Stimulated activated CD4-positive, alpha-beta T cell treated with anti-CD3 and anti-CD28 coated beads, Interleukin-15, amount 100 ng/mL, for 24 hours (primary cell): ENCODE measurements at regions not wholly inside any gene's neighbourhood (a gene's known extent, or its start where the extent isn't known, plus 50 kb on each side); places are given as distances from the start of the nearest gene placed in this dataset.

Source experiments
- DNase-seq: peaks from one replicate; pipeline ENCODE4 v3.0.0-alpha.2; 2020

GRCh38 chr15:101590785-101591184 is 61.4 kb downstream of the TM2D3 start:
- DNase-seq, result no peak

GRCh38 chr15:101583284-101583683 is 68.9 kb downstream of the TM2D3 start:
- no peak for DNase-seq

GRCh38 chr15:101580431-101580830 is 71.8 kb downstream of the TM2D3 start:
- no peak for DNase-seq

- DNase-seq, result no peak
These were observed 72.5 kb downstream of the TM2D3 start for GRCh38 chr15:101579631-101580163.

GRCh38 chr15:101578443-101578894 is 73.7 kb downstream of the TM2D3 start:
- DNase-seq, result peak; percentile 25

- DNase-seq, result no peak
These were observed 78.2 kb downstream of the TM2D3 start for GRCh38 chr15:101573951-101574350.

- DNase-seq, result no peak
These were observed 80.7 kb upstream of the PCSK6 start for GRCh38 chr15:101570241-101570640.

GRCh38 chr15:101568821-101569555 is 79.5 kb upstream of the PCSK6 start:
- no peak for DNase-seq

- DNase-seq, result no peak
These were observed 78.8 kb upstream of the PCSK6 start for GRCh38 chr15:101568309-101568708.

- no peak for DNase-seq
These were observed 77.4 kb upstream of the PCSK6 start for GRCh38 chr15:101566748-101567488.

GRCh38 chr15:101565377-101565776 is 75.9 kb upstream of the PCSK6 start:
- no peak for DNase-seq

GRCh38 chr15:101563176-101563796 is 73.8 kb upstream of the PCSK6 start:
- no peak for DNase-seq

GRCh38 chr15:101562428-101563059 is 73.0 kb upstream of the PCSK6 start:
- DNase-seq, result no peak

GRCh38 chr15:101561584-101561906 is 72.0 kb upstream of the PCSK6 start:
- DNase-seq, result no peak

- DNase-seq, result no peak
These were observed 71.4 kb upstream of the PCSK6 start for GRCh38 chr15:101560722-101561583.

GRCh38 chr15:101559952-101560351 is 70.4 kb upstream of the PCSK6 start:
- DNase-seq, result no peak

- DNase-seq, result no peak
These were observed 68.9 kb upstream of the PCSK6 start for GRCh38 chr15:101558221-101558941.

- DNase-seq, result no peak
These were observed 66.8 kb upstream of the PCSK6 start for GRCh38 chr15:101556273-101556672.

GRCh38 chr15:101554115-101554915 is 64.8 kb upstream of the PCSK6 start:
- no peak for DNase-seq

GRCh38 chr15:101551696-101552591 is 62.4 kb upstream of the PCSK6 start:
- DNase-seq, result no peak
